Body of pancreas (tissue), 4 donors: ENCODE measurements at regions not wholly inside any gene's neighbourhood (a gene's known extent, or its start where the extent isn't known, plus 50 kb on each side); places are given as distances from the start of the nearest gene placed in this dataset.

Source experiments
- CTCF ChIP-seq, 7 experiments: fragments of 450-650 bp in 4 of 7; fragments of 200-600 bp in 3 of 7; sonication (generic) in 3 of 7; IDR thresholded peaks; one replicate each; pipeline ENCODE4 v1.5.1; 2016 to 2019; ENCODE audit warnings: antibody characterized with exemption in 7 of 7
- POLR2A ChIP-seq, 3 donors: fragments of 450-650 bp; IDR thresholded peaks; one replicate each; pipeline ENCODE4 v1.6.1; 2016; ENCODE audit warnings: antibody characterized with exemption in 3 of 3, mild to moderate bottlenecking in 2 of 3

GRCh38 chr16:26791169-26791568 is 275.6 kb upstream of the C16orf82 start:
- no peak for TF ChIP-seq POLR2A (IDR thresholded peaks at IDR 0.05)
- no peak for TF ChIP-seq CTCF (IDR thresholded peaks at IDR 0.05)
